ENCODE measurements at regions not wholly inside any gene's neighbourhood (a gene's known extent, or its start where the extent isn't known, plus 50 kb on each side); places are given as distances from the start of the nearest gene placed in this dataset.

DNA sequence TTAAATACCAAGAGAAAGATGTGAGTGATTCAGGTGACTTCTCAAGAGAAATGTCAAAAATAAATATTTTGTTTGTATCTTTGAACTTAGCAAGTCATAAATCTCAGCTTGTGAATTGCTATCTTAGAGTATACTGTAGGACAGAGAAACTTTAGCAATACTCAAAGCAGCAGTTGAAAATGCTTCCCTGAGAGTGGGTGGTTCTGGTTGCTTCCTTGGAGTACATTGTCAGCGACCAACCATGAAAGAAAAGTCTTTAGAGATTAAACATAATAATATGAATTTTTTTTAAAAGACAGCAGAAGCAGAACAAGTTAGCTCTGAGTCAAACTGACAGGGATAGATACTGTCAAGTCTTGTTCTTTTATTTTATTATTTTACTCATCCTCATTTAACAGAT, 86.8 kb upstream of the OSBPL8 start:
- TF ChIP-seq CTCF (IDR thresholded peaks at IDR 0.05; ENCODE audit: low read depth, low read length, missing control alignments) = no peak
- DNase-seq (ENCODE audit: low read depth) = no peak
- H3K4me3 ChIP-seq (ENCODE audit: low read depth, low read length) = no peak overlapping the region
- in situ Hi-C loops (cut with HindIII; ENCODE audit: low sequenced_read_pairs) = no loop called here

DNA sequence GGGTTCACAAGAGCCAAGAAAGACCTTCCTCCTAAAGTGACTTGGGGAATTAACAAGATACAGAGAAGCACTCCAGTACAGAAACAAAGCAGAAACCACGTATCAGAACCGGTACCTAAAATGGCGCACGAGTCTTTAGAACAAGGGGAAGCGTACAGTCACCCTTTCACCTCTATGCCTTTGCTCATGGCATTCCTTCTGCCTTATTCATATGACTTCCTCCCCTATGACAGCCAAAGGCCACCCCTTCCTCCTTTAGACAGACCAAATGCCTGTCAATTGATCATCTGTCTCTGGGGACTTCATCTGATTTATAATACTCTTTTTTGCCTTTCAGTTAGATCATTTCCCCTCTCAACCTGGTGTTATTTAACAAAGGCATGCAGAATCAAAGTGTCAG, 89.5 kb upstream of the OSBPL8 start:
- H3K4me3 ChIP-seq (ENCODE audit: low read depth, low read length) = no peak overlapping the region
- no peak for DNase-seq (ENCODE audit: low read depth)
- in situ Hi-C loops (cut with HindIII; ENCODE audit: low sequenced_read_pairs) = no loop called here
- TF ChIP-seq CTCF (IDR thresholded peaks at IDR 0.05; ENCODE audit: low read depth, low read length, missing control alignments) = no peak

GRCh38 chr12:76652402-76652801, 92.8 kb upstream of the OSBPL8 start:
- no peak for DNase-seq (ENCODE audit: low read depth)
- TF ChIP-seq CTCF (IDR thresholded peaks at IDR 0.05; ENCODE audit: low read depth, low read length, missing control alignments) = no peak
- in situ Hi-C loops (cut with HindIII; ENCODE audit: low sequenced_read_pairs) = no loop called here
- H3K4me3 ChIP-seq (ENCODE audit: low read depth, low read length) = no peak overlapping the region

- in situ Hi-C loops (cut with HindIII; ENCODE audit: low sequenced_read_pairs) = no loop called here
Observed at GRCh38 chr12:76653342-76653741, 93.8 kb upstream of the OSBPL8 start.

DNA sequence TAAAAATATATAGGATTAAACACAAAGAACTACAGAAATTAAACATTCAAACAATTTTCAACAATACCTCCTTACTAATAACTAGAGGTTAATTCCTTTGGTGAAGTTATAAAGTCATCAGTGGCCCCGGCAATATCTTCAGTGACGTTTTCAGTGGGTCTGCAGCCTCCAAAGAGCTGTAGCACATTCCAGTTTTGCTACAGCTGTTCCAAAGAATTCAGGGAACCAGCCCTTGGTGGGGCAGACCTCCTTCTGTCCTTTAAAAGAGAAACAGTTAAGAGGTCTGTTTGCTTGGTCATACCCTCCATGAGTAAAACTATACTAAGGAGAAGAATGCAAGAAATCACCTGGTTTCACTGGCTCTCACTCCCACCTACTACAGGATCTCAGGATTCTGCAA, 99.2 kb upstream of the ZDHHC17 start:
- DNase-seq (ENCODE audit: low read depth) = no peak
- H3K4me3 ChIP-seq (ENCODE audit: low read depth, low read length) = no peak overlapping the region
- TF ChIP-seq CTCF (IDR thresholded peaks at IDR 0.05; ENCODE audit: low read depth, low read length, missing control alignments) = no peak
- in situ Hi-C loops (cut with HindIII; ENCODE audit: low sequenced_read_pairs) = no loop called here

More at GRCh38 chr12:76653342-76653741, 93.8 kb upstream of the OSBPL8 start:
- no peak for TF ChIP-seq CTCF (IDR thresholded peaks at IDR 0.05; ENCODE audit: low read depth, low read length, missing control alignments)
- no peak for DNase-seq (ENCODE audit: low read depth)
- no peak overlapping the region for H3K4me3 ChIP-seq (ENCODE audit: low read depth, low read length)

GRCh38 chr12:76666290-76666835, 97.6 kb upstream of the ZDHHC17 start:
- DNase-seq (ENCODE audit: low read depth) = no peak
- in situ Hi-C loops (cut with HindIII; ENCODE audit: low sequenced_read_pairs) = no loop called here
- no peak overlapping the region for H3K4me3 ChIP-seq (ENCODE audit: low read depth, low read length)
- no peak for TF ChIP-seq CTCF (IDR thresholded peaks at IDR 0.05; ENCODE audit: low read depth, low read length, missing control alignments)

GRCh38 chr12:76669981-76670380, 93.9 kb upstream of the ZDHHC17 start:
- TF ChIP-seq CTCF (IDR thresholded peaks at IDR 0.05; ENCODE audit: low read depth, low read length, missing control alignments) = no peak
- in situ Hi-C loops (cut with HindIII; ENCODE audit: low sequenced_read_pairs) = no loop called here
- H3K4me3 ChIP-seq (ENCODE audit: low read depth, low read length) = no peak overlapping the region
- no peak for DNase-seq (ENCODE audit: low read depth)
